Muscle layer of colon (tissue), 2 donors: ENCODE measurements at regions not wholly inside any gene's neighbourhood (a gene's known extent, or its start where the extent isn't known, plus 50 kb on each side); places are given as distances from the start of the nearest gene placed in this dataset.

ENCODE experiments used
- H3K27ac ChIP-seq: one replicate; pipeline ENCODE4 v1.7.0; 2013; ENCODE audit warnings: low read depth, mild to moderate bottlenecking, low read length, moderate library complexity
- H3K27me3 ChIP-seq, 2 donors: one replicate each; pipeline ENCODE4 v1.7.0; 2013; ENCODE audit warnings: low read length in 2 of 2, mild to moderate bottlenecking in 2 of 2; ENCODE audit not compliant: insufficient read depth in 2 of 2, control insufficient read depth in 1 of 2
- H3K36me3 ChIP-seq: one replicate; pipeline ENCODE4 v1.7.0; 2013; ENCODE audit warnings: mild to moderate bottlenecking, low read length; ENCODE audit not compliant: insufficient read depth
- H3K4me1 ChIP-seq: one replicate; pipeline ENCODE4 v1.7.0; 2013; ENCODE audit warnings: mild to moderate bottlenecking, low read length; ENCODE audit not compliant: insufficient read depth
- H3K4me3 ChIP-seq, 2 donors: one replicate each; pipeline ENCODE4 v1.7.0; 2013; ENCODE audit warnings: low read length in 2 of 2, low read depth in 1 of 2, mild to moderate bottlenecking in 1 of 2, moderate library complexity in 1 of 2
- H3K9ac ChIP-seq: one replicate; pipeline ENCODE4 v1.7.0; 2013; ENCODE audit warnings: low read length
- H3K9me3 ChIP-seq: one replicate; pipeline ENCODE4 v1.7.0; 2013; ENCODE audit warnings: mild to moderate bottlenecking, low read length
- donor health status: abdominal sarcoma.
- donor health status: Adenocarcinoma of cecum.

GRCh38 chr1:209473025-209473424 is 110.5 kb upstream of the CAMK1G start:
- H3K27me3 ChIP-seq = no peaks in the 10 kb centered on the region
- no peak overlapping the region for H3K4me3 ChIP-seq
- H3K4me1 ChIP-seq = no peaks in the 10 kb centered on the region
- no peak overlapping the region for H3K27ac ChIP-seq
- H3K36me3 ChIP-seq = no peaks in the 10 kb centered on the region
- H3K9me3 ChIP-seq = no peaks in the 10 kb centered on the region
- H3K9ac ChIP-seq = no peak overlapping the region

- Histone ChIP-seq H3K9ac (no peak overlapping the region), H3K27me3 (no peaks in the 10 kb centered on the region), H3K4me1 (no peaks in the 10 kb centered on the region), H3K4me3 (no peak overlapping the region), H3K9me3 (no peaks in the 10 kb centered on the region), H3K27ac (no peak overlapping the region), H3K36me3 (no peaks in the 10 kb centered on the region)
Measured at GRCh38 chr1:209480345-209480744, 103.2 kb upstream of the CAMK1G start.

- Histone ChIP-seq H3K36me3 (no peaks in the 10 kb centered on the region), H3K27me3 (no peaks in the 10 kb centered on the region), H3K9me3 (no peaks in the 10 kb centered on the region), H3K9ac (no peak overlapping the region), H3K27ac (no peak overlapping the region), H3K4me1 (no peaks in the 10 kb centered on the region), H3K4me3 (no peak overlapping the region)
Measured at GRCh38 chr1:209483691-209484090, 99.8 kb upstream of the CAMK1G start.

- Histone ChIP-seq H3K4me1 (no peaks in the 10 kb centered on the region), H3K27me3 (no peaks in the 10 kb centered on the region), H3K4me3 (no peak overlapping the region), H3K36me3 (no peaks in the 10 kb centered on the region), H3K9me3 (no peaks in the 10 kb centered on the region), H3K27ac (no peak overlapping the region), H3K9ac (no peak overlapping the region)
Measured at GRCh38 chr1:209484429-209484828, 99.1 kb upstream of the CAMK1G start.

- Histone ChIP-seq H3K9me3 (no peaks in the 10 kb centered on the region), H3K4me1 (no peaks in the 10 kb centered on the region), H3K9ac (no peak overlapping the region), H3K36me3 (no peaks in the 10 kb centered on the region), H3K4me3 (no peak overlapping the region), H3K27me3 (no peaks in the 10 kb centered on the region), H3K27ac (no peak overlapping the region)
Measured at GRCh38 chr1:209485167-209485566, 98.3 kb upstream of the CAMK1G start.

GRCh38 chr1:209485751-209486150 is 97.8 kb upstream of the CAMK1G start:
- H3K9ac ChIP-seq = no peak overlapping the region
- no peak overlapping the region for H3K27ac ChIP-seq
- H3K36me3 ChIP-seq = no peaks in the 10 kb centered on the region
- H3K9me3 ChIP-seq = no peaks in the 10 kb centered on the region
- no peak overlapping the region for H3K4me3 ChIP-seq
- H3K4me1 ChIP-seq = no peaks in the 10 kb centered on the region
- H3K27me3 ChIP-seq = no peaks in the 10 kb centered on the region

- Histone ChIP-seq H3K9me3 (no peaks in the 10 kb centered on the region), H3K36me3 (no peaks in the 10 kb centered on the region), H3K27me3 (no peaks in the 10 kb centered on the region), H3K9ac (no peak overlapping the region), H3K4me3 (no peak overlapping the region), H3K4me1 (no peaks in the 10 kb centered on the region), H3K27ac (no peak overlapping the region)
Measured at GRCh38 chr1:209486861-209487593, 96.5 kb upstream of the CAMK1G start.

- H3K27me3 ChIP-seq = no peaks in the 10 kb centered on the region
- no peaks in the 10 kb centered on the region for H3K36me3 ChIP-seq
- H3K27ac ChIP-seq = no peak overlapping the region
- H3K9me3 ChIP-seq = no peaks in the 10 kb centered on the region
- no peak overlapping the region for H3K9ac ChIP-seq
- no peak overlapping the region for H3K4me3 ChIP-seq
- no peaks in the 10 kb centered on the region for H3K4me1 ChIP-seq
Measured at GRCh38 chr1:209490013-209490412, 93.5 kb upstream of the CAMK1G start.

GRCh38 chr1:209491031-209491430 is 92.5 kb upstream of the CAMK1G start:
- H3K4me3 ChIP-seq = no peak overlapping the region
- H3K27ac ChIP-seq = no peak overlapping the region
- no peaks in the 10 kb centered on the region for H3K9me3 ChIP-seq

GRCh38 chr1:209491496-209491895 is 92.0 kb upstream of the CAMK1G start:
- H3K9me3 ChIP-seq = no peaks in the 10 kb centered on the region
- H3K9ac ChIP-seq = no peak overlapping the region
- no peaks in the 10 kb centered on the region for H3K4me1 ChIP-seq

More at GRCh38 chr1:209491031-209491430, 92.5 kb upstream of the CAMK1G start:
- H3K4me1 ChIP-seq = no peaks in the 10 kb centered on the region
- H3K36me3 ChIP-seq = no peaks in the 10 kb centered on the region
- H3K27me3 ChIP-seq = no peaks in the 10 kb centered on the region
- no peak overlapping the region for H3K9ac ChIP-seq

GRCh38 chr1:209491897-209492296 is 91.6 kb upstream of the CAMK1G start:
- no peaks in the 10 kb centered on the region for H3K36me3 ChIP-seq
- no peak overlapping the region for H3K9ac ChIP-seq
- H3K4me1 ChIP-seq = no peaks in the 10 kb centered on the region
- no peaks in the 10 kb centered on the region for H3K9me3 ChIP-seq
- H3K27ac ChIP-seq = no peak overlapping the region
- H3K4me3 ChIP-seq = no peak overlapping the region
- no peaks in the 10 kb centered on the region for H3K27me3 ChIP-seq

More at GRCh38 chr1:209491496-209491895, 92.0 kb upstream of the CAMK1G start:
- Histone ChIP-seq H3K27me3 (no peaks in the 10 kb centered on the region), H3K27ac (no peak overlapping the region), H3K36me3 (no peaks in the 10 kb centered on the region), H3K4me3 (no peak overlapping the region)

- H3K27me3 ChIP-seq = no peaks in the 10 kb centered on the region
- no peak overlapping the region for H3K27ac ChIP-seq
- no peaks in the 10 kb centered on the region for H3K9me3 ChIP-seq
- no peaks in the 10 kb centered on the region for H3K4me1 ChIP-seq
- H3K4me3 ChIP-seq = no peak overlapping the region
- H3K9ac ChIP-seq = no peak overlapping the region
- H3K36me3 ChIP-seq = no peaks in the 10 kb centered on the region
Measured at GRCh38 chr1:209493559-209493958, 90.0 kb upstream of the CAMK1G start.
